Spleen (tissue), 11 donors: ENCODE measurements at regions not wholly inside any gene's neighbourhood (a gene's known extent, or its start where the extent isn't known, plus 50 kb on each side); places are given as distances from the start of the nearest gene placed in this dataset.

Source experiments
- DNase-seq: peaks from one replicate; pipeline ENCODE4 v3.0.0-alpha.2; 2020
- H3K27ac ChIP-seq, 8 donors: fragments of 200-600 bp; sonication (generic) in 7 of 8; 1 replicate in 4 of 8; 2 replicates in 4 of 8; pipeline versions ENCODE4 v1.5.0 to v1.8.0; 2016 to 2021; ENCODE audit warnings: inconsistent platforms in 4 of 8, mild to moderate bottlenecking in 4 of 8, moderate library complexity in 1 of 8
- H3K27me3 ChIP-seq, 7 donors: fragments of 200-600 bp; sonication (generic) in 6 of 7; replicated peaks in 1 of 7; 1 replicate in 4 of 7; 2 replicates in 3 of 7; pipeline versions ENCODE4 v1.5.0 to v1.8.0; 2016 to 2021; ENCODE audit warnings: inconsistent platforms in 3 of 7, mild to moderate bottlenecking in 1 of 7
- H3K36me3 ChIP-seq, 6 donors: fragments of 200-600 bp; sonication (generic) in 5 of 6; 1 replicate in 4 of 6; 2 replicates in 2 of 6; pipeline versions ENCODE4 v1.5.0 to v1.8.0; 2016 to 2021; ENCODE audit warnings: inconsistent platforms in 2 of 6
- H3K4me1 ChIP-seq, 6 donors: fragments of 200-600 bp; sonication (generic) in 5 of 6; 1 replicate in 3 of 6; 2 replicates in 3 of 6; pipeline versions ENCODE4 v1.5.0 to v1.8.0; 2016 to 2021; ENCODE audit warnings: inconsistent platforms in 3 of 6
- H3K4me3 ChIP-seq, 8 donors: fragments of 200-600 bp; sonication (generic) in 7 of 8; 1 replicate in 4 of 8; 2 replicates in 4 of 8; pipeline versions ENCODE4 v1.5.0 to v1.8.0; 2016 to 2021; ENCODE audit warnings: inconsistent platforms in 4 of 8, mild to moderate bottlenecking in 4 of 8, moderate library complexity in 2 of 8
- H3K9me3 ChIP-seq, 8 donors: fragments of 200-600 bp; sonication (generic) in 7 of 8; 1 replicate in 4 of 8; 2 replicates in 4 of 8; pipeline versions ENCODE4 v1.5.0 to v1.8.0; 2016 to 2021; ENCODE audit warnings: inconsistent platforms in 4 of 8
- POLR2A ChIP-seq, 3 donors: fragments of 450-650 bp; IDR thresholded peaks; one replicate each; pipeline ENCODE4 v1.5.1; 2017; ENCODE audit warnings: antibody characterized with exemption in 3 of 3, mild to moderate bottlenecking in 1 of 3
- POLR2AphosphoS5 ChIP-seq, 3 donors: sonication (generic); formaldehyde crosslinking; IDR thresholded peaks; one replicate each; pipeline ENCODE4 v1.5.1; 2017; ENCODE audit warnings: antibody characterized with exemption in 3 of 3
- WGBS, 5 donors: extraction: QIAGEN DNeasy Blood & Tissue Kit in 3 of 5; methylation state at CpG; one replicate each; pipeline versions ENCODE4 v1.1.5 to v1.1.7; 2013 to 2018; 5-methylcytosine and 5-hydroxymethylcytosine counted together
- intact Hi-C: fragments of 100-400 bp; cut with DNase I; formaldehyde crosslinking; loops from one replicate; pipeline ENCODE4 v1.15.0; 2023; ENCODE audit warnings: low total_unique reads
- TF ChIP-seq, protein P1 (sequence below), 11 experiments: fragments of 200-600 bp in 7 of 11; fragments of 450-650 bp in 4 of 11; sonication (generic) in 4 of 11; IDR thresholded peaks in 8 of 11; conservative IDR thresholded peaks in 3 of 11; 1 replicate in 7 of 11; 2 replicates in 4 of 11; pipeline versions ENCODE4 v1.4.0 to v1.8.0; 2016 to 2021; ENCODE audit warnings: antibody characterized with exemption in 11 of 11, inconsistent platforms in 4 of 11, mild to moderate bottlenecking in 1 of 11
- donor health status: healthy with polysubstance abuse.
- donor health status: DM: no; HTN: no; CAD: no; lungs with moderate emphysema.
- donor health status: DM: no; HTN: no; CAD: no.
- donor health status: Bipolar disorder and iron deficiency.
- donor health status: healthy.
- donor health status: DM: no; HTN: no; CAD: no.
- donor health status: DM: yes; HTN: yes; CAD: no.

DNA sequence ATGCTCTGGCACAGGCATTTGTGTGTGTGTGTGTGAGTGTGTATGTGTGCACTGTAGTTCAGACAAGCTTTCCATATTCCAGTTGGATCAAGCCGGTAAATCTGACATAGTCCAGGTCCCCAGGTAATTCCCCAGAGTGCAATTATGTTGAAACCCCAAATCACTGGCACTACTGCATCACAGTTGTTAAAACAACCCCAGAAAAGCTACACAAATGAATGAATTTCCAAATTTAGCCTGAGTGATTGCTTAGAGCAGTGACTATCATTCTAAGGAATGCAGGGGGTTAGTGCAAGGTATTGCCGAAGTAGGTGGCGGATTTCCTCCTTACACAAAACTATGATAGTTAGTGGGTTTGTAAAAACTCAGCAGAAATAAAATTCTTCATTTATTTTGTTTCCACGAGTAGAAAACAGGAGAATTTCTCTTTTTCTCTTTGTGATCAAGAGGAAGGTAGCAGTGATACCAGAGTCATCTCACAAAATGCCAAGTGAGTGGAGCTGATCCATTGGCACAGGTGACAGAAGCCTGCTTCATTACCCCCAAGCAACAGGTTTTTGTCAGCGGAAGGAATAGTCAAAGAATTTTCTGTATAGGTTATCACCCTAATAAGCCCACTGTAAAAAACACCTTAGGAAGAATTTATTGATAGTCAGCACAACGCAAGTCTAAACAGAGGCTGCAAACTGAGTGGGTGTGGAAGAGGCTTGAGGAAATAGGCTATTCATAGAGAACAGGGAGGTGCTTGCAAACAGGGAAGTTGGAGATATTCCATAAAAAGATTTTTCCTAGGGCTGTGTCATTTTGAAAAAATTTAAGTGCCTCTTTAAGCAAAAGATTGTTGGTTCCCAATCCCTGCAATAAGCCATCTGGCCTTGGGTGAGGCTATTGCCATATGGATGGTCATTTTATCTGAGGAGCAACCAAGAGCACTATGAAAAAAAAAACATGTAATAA is 385.1 kb downstream of the CHSY3 start:
- H3K27me3 ChIP-seq: no peaks in the 10 kb centered on the region
- TF ChIP-seq POLR2A (IDR thresholded peaks at IDR 0.05) (no peak), POLR2AphosphoS5 (IDR thresholded peaks at IDR 0.05) (no peak)
- TF ChIP-seq, protein P1, sequence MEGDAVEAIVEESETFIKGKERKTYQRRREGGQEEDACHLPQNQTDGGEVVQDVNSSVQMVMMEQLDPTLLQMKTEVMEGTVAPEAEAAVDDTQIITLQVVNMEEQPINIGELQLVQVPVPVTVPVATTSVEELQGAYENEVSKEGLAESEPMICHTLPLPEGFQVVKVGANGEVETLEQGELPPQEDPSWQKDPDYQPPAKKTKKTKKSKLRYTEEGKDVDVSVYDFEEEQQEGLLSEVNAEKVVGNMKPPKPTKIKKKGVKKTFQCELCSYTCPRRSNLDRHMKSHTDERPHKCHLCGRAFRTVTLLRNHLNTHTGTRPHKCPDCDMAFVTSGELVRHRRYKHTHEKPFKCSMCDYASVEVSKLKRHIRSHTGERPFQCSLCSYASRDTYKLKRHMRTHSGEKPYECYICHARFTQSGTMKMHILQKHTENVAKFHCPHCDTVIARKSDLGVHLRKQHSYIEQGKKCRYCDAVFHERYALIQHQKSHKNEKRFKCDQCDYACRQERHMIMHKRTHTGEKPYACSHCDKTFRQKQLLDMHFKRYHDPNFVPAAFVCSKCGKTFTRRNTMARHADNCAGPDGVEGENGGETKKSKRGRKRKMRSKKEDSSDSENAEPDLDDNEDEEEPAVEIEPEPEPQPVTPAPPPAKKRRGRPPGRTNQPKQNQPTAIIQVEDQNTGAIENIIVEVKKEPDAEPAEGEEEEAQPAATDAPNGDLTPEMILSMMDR (IDR thresholded peaks at IDR 0.05 in 8 of 11, conservative IDR thresholded peaks at IDR 0.05 in 3 of 11): no peak
- intact Hi-C loops: no loop called here
- no peaks in the 10 kb centered on the region for H3K4me1 ChIP-seq
- H3K9me3 ChIP-seq: no peaks in the 10 kb centered on the region
- WGBS, 5 donors: 82 to 91% (median 86%) methylated on average over 6 of the region's 6 CpGs
- no peak overlapping the region for H3K27ac ChIP-seq
- H3K4me3 ChIP-seq: no peak overlapping the region
- no peak for DNase-seq
- no peaks in the 10 kb centered on the region for H3K36me3 ChIP-seq

GRCh38 chr5:130287438-130287837 is 383.2 kb downstream of the CHSY3 start:
- TF ChIP-seq, protein P1 (IDR thresholded peaks at IDR 0.05 in 8 of 11, conservative IDR thresholded peaks at IDR 0.05 in 3 of 11): no peak
- TF ChIP-seq POLR2AphosphoS5 (IDR thresholded peaks at IDR 0.05) (no peak), POLR2A (IDR thresholded peaks at IDR 0.05) (no peak)
- Histone ChIP-seq H3K36me3 (no peaks in the 10 kb centered on the region), H3K9me3 (no peaks in the 10 kb centered on the region), H3K27ac (no peak overlapping the region), H3K4me3 (no peak overlapping the region), H3K27me3 (no peaks in the 10 kb centered on the region), H3K4me1 (no peaks in the 10 kb centered on the region)
- intact Hi-C loops: no loop called here
- no peak for DNase-seq

DNA sequence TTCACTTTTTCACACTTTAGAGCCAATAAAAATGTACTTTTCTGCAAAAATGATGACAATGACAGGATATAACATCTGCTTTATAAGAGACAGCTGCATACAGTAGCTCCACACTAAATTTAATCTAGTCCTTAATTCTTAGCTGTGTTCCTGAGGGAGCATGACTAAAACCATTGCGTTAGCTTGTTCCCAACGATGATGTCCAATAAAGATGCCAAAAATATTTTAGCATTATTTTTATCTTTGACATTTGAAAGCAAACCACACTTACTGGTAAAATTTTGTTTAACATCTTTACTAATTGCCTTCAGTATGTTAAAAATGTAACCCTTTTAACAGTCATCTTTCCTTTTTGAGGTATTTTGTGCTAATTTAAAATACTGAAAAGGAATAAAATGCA is 382.7 kb downstream of the CHSY3 start:
- no peaks in the 10 kb centered on the region for H3K36me3 ChIP-seq
- no peak overlapping the region for H3K4me3 ChIP-seq
- H3K27ac ChIP-seq: no peak overlapping the region
- WGBS, 5 donors: 71 to 89% (median 79%) methylated on average over 2 of the region's 2 CpGs
- intact Hi-C loops: no loop called here
- no peaks in the 10 kb centered on the region for H3K27me3 ChIP-seq
- DNase-seq: no peak
- no peaks in the 10 kb centered on the region for H3K9me3 ChIP-seq
- TF ChIP-seq POLR2AphosphoS5 (IDR thresholded peaks at IDR 0.05): no peak
- H3K4me1 ChIP-seq: no peaks in the 10 kb centered on the region

DNA sequence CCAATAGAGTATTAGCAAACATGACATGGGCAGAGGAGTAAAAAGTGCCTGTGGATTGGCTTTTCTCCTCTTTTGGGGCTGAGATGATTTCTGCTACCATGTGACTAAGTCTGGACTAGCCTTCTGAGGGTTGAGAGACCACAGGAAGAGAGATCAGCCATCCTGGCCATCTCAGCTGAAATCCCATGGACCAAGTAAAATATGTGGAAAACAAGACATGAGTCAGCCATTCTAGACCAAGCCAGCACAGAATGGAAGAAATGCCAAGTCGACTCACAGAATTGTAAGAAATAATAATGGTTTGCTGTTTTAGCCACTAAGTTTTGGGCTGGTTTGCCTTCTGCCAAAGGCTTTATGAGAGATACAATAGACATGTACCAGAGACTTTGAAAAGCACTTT is 377.8 kb downstream of the CHSY3 start:
- no peak for DNase-seq
- H3K27ac ChIP-seq: no peak overlapping the region
- WGBS, 5 donors: 86 to 97% (median 90%) methylated on average over 1 of the region's 1 CpG
- H3K36me3 ChIP-seq: no peaks in the 10 kb centered on the region
- no peaks in the 10 kb centered on the region for H3K4me1 ChIP-seq
- no peak overlapping the region for H3K4me3 ChIP-seq
- intact Hi-C loops: no loop called here
- no peaks in the 10 kb centered on the region for H3K27me3 ChIP-seq
- H3K9me3 ChIP-seq: no peaks in the 10 kb centered on the region
- TF ChIP-seq, protein P1 (IDR thresholded peaks at IDR 0.05 in 8 of 11, conservative IDR thresholded peaks at IDR 0.05 in 3 of 11): no peak
- TF ChIP-seq POLR2A (IDR thresholded peaks at IDR 0.05) (no peak), POLR2AphosphoS5 (IDR thresholded peaks at IDR 0.05) (no peak)
